K562 (cell line): ENCODE measurements at regions not wholly inside any gene's neighbourhood (a gene's known extent, or its start where the extent isn't known, plus 50 kb on each side); places are given as distances from the start of the nearest gene placed in this dataset.

Source experiments
- ATAC-seq: fragments of 200-7000 bp; cut with Tn5 transposase; 3 replicates; pipeline ENCODE4 v1.9.1; 2020; ENCODE audit warnings: moderate library complexity
- BruUV-seq: library from RNA; stranded (reverse); fragments of 400-500 nt; replicated peaks from 2 replicates; lab custom pipeline; 2021; lab: Mats Ljungman, UMichigan
- CTCF ChIA-PET: fragments of 300-600 bp; formaldehyde crosslinking; extraction: SDS; loops from one replicate; lab custom pipeline; 2021; ENCODE audit warnings: low intra/inter-chr PET ratio; lab: Yijun Ruan, JAX
- POLR2A ChIA-PET: fragments of 300-600, 350-650 bp; sonication (Branson Sonifier 250); formaldehyde crosslinking; extraction: SDS; loops from one replicate; lab custom pipeline; 2021; ENCODE audit warnings: antibody characterized with exemption, inconsistent platforms; lab: Yijun Ruan, JAX
- DNase-seq, 4 experiments: peaks; one replicate each; pipeline versions ENCODE4 v3.0.0 to v3.0.0-alpha.2; 2011 to 2018; ENCODE audit warnings: low spot score in 3 of 4, mixed read lengths in 3 of 4; ENCODE audit errors: extremely low read depth in 1 of 4
- FAIRE-seq: peaks from 2 replicates; lab custom pipeline; 2011; peaks lifted over from hg19 to GRCh38; lab: Jason Lieb, UNC
- H2AFZ ChIP-seq: 2 replicates; pipeline ENCODE4 v1.6.0; 2011; ENCODE audit warnings: low read depth, low read length, control low read depth, inconsistent platforms
- H3K27ac ChIP-seq: fragments of 200-600 bp; 3 replicates; pipeline ENCODE4 v1.8.0; 2011; ENCODE audit warnings: low read depth, mild to moderate bottlenecking, control low read depth, inconsistent platforms, low read length, moderate library complexity, mixed read lengths; ENCODE audit errors: extremely low read depth
- H3K27me3 ChIP-seq, 2 experiments: fragments of 300-600 bp in 1 of 2; 2 replicates in 1 of 2; 3 replicates in 1 of 2; pipeline versions ENCODE4 v1.6.0 to v1.8.0; 2011; ENCODE audit warnings: inconsistent platforms in 2 of 2, low read length in 2 of 2, mild to moderate bottlenecking in 1 of 2, mixed read lengths in 1 of 2, moderate library complexity in 1 of 2; ENCODE audit not compliant: control insufficient read depth in 2 of 2, insufficient read depth in 2 of 2
- H3K36me3 ChIP-seq: fragments of 300-600 bp; 3 replicates; pipeline ENCODE4 v1.8.0; 2011; ENCODE audit warnings: mild to moderate bottlenecking, low read length, inconsistent platforms; ENCODE audit not compliant: control insufficient read depth, insufficient read depth
- H3K4me1 ChIP-seq, 2 experiments: fragments of 200-600 bp in 1 of 2; replicated peaks in 1 of 2; 2 replicates in 1 of 2; 3 replicates in 1 of 2; pipeline versions ENCODE4 v1.5.1 to v1.8.0; 2011; ENCODE audit warnings: inconsistent platforms in 2 of 2, low read length in 2 of 2, mild to moderate bottlenecking in 1 of 2, mixed read lengths in 1 of 2, moderate library complexity in 1 of 2; ENCODE audit not compliant: control insufficient read depth in 2 of 2, insufficient read depth in 2 of 2
- H3K4me2 ChIP-seq: 2 replicates; pipeline ENCODE4 v1.6.1; 2011; ENCODE audit warnings: low read length, control low read depth, inconsistent platforms, mixed read lengths; ENCODE audit not compliant: insufficient read depth
- H3K4me3 ChIP-seq: fragments of 200-600 bp; sonication (generic), shearing (Covaris generic); 2 replicates; pipeline ENCODE4 v1.5.1; 2016; ENCODE audit warnings: control low read depth, inconsistent platforms
- H3K79me2 ChIP-seq: fragments of 200-600 bp; 3 replicates; pipeline ENCODE4 v1.8.0; 2011; ENCODE audit warnings: low read length, inconsistent platforms; ENCODE audit not compliant: control insufficient read depth, insufficient read depth
- H3K9ac ChIP-seq, 2 experiments: 2 replicates each; pipeline versions ENCODE4 v1.6.0 to v1.6.1; 2011; ENCODE audit warnings: low read depth in 2 of 2, low read length in 2 of 2, control low read depth in 1 of 2, inconsistent platforms in 1 of 2, mild to moderate bottlenecking in 1 of 2, mixed read lengths in 1 of 2; ENCODE audit not compliant: insufficient read depth in 1 of 2
- H3K9me1 ChIP-seq: one replicate; pipeline ENCODE4 v1.6.0; 2011; ENCODE audit warnings: inconsistent platforms, mild to moderate bottlenecking, low read length, moderate library complexity; ENCODE audit not compliant: control insufficient read depth, insufficient read depth
- H3K9me3 ChIP-seq: replicated peaks from 2 replicates; pipeline ENCODE4 v1.5.1; 2011; ENCODE audit warnings: low read depth, low read length, inconsistent platforms; ENCODE audit not compliant: control insufficient read depth, insufficient read depth
- H4K20me1 ChIP-seq: replicated peaks from 2 replicates; pipeline ENCODE4 v1.6.1; 2011; ENCODE audit warnings: low read length, inconsistent platforms, mixed read lengths; ENCODE audit not compliant: control insufficient read depth, insufficient read depth
- ARID1B ChIP-seq: fragments of 450-650 bp; IDR thresholded peaks from 2 replicates; pipeline ENCODE4 v1.6.1; 2016; ENCODE audit warnings: antibody characterized with exemption, mild to moderate bottlenecking, inconsistent platforms
- CBX1 ChIP-seq: sonication (generic); IDR thresholded peaks from 2 replicates; pipeline ENCODE4 v1.6.1; 2016; ENCODE audit warnings: antibody characterized with exemption, low read depth, mild to moderate bottlenecking
- CBX2 ChIP-seq: fragments of 200-600 bp; sonication (generic); IDR thresholded peaks from one replicate; pipeline ENCODE4 v1.6.1; 2012; ENCODE audit warnings: mild to moderate bottlenecking, low read length, inconsistent platforms; ENCODE audit not compliant: insufficient read depth, poor library complexity, severe bottlenecking
- IRF1 ChIP-seq: sonication (generic); formaldehyde crosslinking; IDR thresholded peaks from 2 replicates; pipeline ENCODE4 v1.8.0; 2022; ENCODE audit warnings: missing genetic modification reagents, mild to moderate bottlenecking, borderline replicate concordance
- NR1H2 ChIP-seq: sonication (generic); formaldehyde crosslinking; IDR thresholded peaks from 2 replicates; pipeline ENCODE4 v1.4.0; 2020; ENCODE audit warnings: mild to moderate bottlenecking, missing genetic modification reagents
- PHB ChIP-seq: fragments of 250-450 bp; sonication (Bioruptor Pico); IDR thresholded peaks from 2 replicates; pipeline ENCODE4 v1.5.0; 2021
- PHF8 ChIP-seq: fragments of 200-600 bp; sonication (generic); IDR thresholded peaks from 2 replicates; pipeline ENCODE4 v1.6.1; 2012; ENCODE audit warnings: mixed run types, mild to moderate bottlenecking, inconsistent platforms, low read length, moderate library complexity, borderline replicate concordance
- TCF7 ChIP-seq: sonication (generic); IDR thresholded peaks from 2 replicates; pipeline ENCODE4 v1.6.1; 2016; ENCODE audit warnings: antibody characterized with exemption, borderline replicate concordance
- ZBTB12 ChIP-seq: fragments of 250-450 bp; sonication (Bioruptor Pico); IDR thresholded peaks from 2 replicates; pipeline ENCODE4 v1.4.0; 2020
- ZNF140 ChIP-seq: fragments of 250-450 bp; sonication (Bioruptor Pico); IDR thresholded peaks from 2 replicates; pipeline ENCODE4 v1.8.0; 2021; ENCODE audit warnings: moderate library complexity, mild to moderate bottlenecking, inconsistent platforms
- ZNF77 ChIP-seq: fragments of 250-450 bp; sonication (Bioruptor Pico); IDR thresholded peaks from 2 replicates; pipeline ENCODE4 v1.5.0; 2020
- WGBS: fragments of 100-300 bp; shearing (Covaris generic); methylation state at CpG from one replicate; pipeline ENCODE4 v1.1.6; 2016; ENCODE audit warnings: low coverage, mixed read lengths; ENCODE audit not compliant: insufficient coverage; ENCODE audit errors: missing lambda C conversion rate; 5-methylcytosine and 5-hydroxymethylcytosine counted together
- in situ Hi-C: fragments of 300-500 bp; cut with MboI; formaldehyde crosslinking; loops from 4 replicates; pipeline ENCODE4 v1.15.0; 2018; ENCODE audit warnings: inconsistent platforms, mixed read lengths
- intact Hi-C: fragments of 100-400 bp; cut with micrococcal nuclease; formaldehyde crosslinking; loops from 2 replicates; pipeline ENCODE4 v1.14.2; 2022
- TF ChIP-seq, protein P1 (sequence below): fragments of 450-650 bp; IDR thresholded peaks from 2 replicates; pipeline ENCODE4 v1.6.1; 2016; ENCODE audit warnings: low read depth

DNA sequence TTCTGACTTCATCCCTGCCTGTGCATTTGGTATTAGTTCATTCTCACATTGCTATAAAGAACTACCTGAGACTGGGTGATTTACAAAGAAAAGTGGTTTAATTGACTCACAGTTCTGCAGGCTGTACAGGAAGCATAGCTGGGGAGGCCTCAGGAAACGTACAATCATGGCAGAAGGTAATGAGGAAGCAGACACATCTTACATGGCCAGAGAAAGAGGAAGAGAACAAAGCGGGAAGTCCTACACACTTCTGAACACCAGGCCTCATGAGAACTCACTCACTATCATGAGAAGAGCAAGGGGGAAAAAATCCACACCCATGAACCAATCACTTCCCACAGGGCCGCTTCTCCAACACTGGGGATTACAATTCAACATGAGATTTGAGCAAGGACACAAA is 303.9 kb downstream of the CBLN4 start:
- ChIA-PET POLR2A (no interaction called here), CTCF (no interaction called here)
- H3K27me3 ChIP-seq = no peaks in the 10 kb centered on the region
- H3K9me1 ChIP-seq = no peaks in the 10 kb centered on the region
- 0% methylated on average over 3 of the region's 3 CpGs for WGBS
- no peaks in the 10 kb centered on the region for H4K20me1 ChIP-seq
- no peak overlapping the region for H2AFZ ChIP-seq
- no TSS peak for BruUV-seq
- intact Hi-C loops (no loop called here), in situ Hi-C loops (no loop called here)
- H3K9ac ChIP-seq = no peak overlapping the region
- ATAC-seq (no peak), DNase-seq (no peak), FAIRE-seq (no peak)
- H3K4me2 ChIP-seq = no peak overlapping the region
- no peaks in the 10 kb centered on the region for H3K9me3 ChIP-seq
- H3K36me3 ChIP-seq = no peaks in the 10 kb centered on the region
- H3K79me2 ChIP-seq = no peaks in the 10 kb centered on the region
- H3K4me1 ChIP-seq = no peaks in the 10 kb centered on the region
- no peak overlapping the region for H3K4me3 ChIP-seq
- H3K27ac ChIP-seq = no peak overlapping the region
- TF ChIP-seq ZBTB12 = no peak
- no peak for TF ChIP-seq CBX1
- TF ChIP-seq TCF7 = no peak
- TF ChIP-seq ZNF77 (CRISPR knock-in tag) = no peak
- TF ChIP-seq CBX2 = no peak
- TF ChIP-seq PHB = no peak
- no peak for TF ChIP-seq NR1H2 (CRISPR knock-in tag)
- no peak for TF ChIP-seq IRF1 (CRISPR knock-in tag)
- no peak for TF ChIP-seq ARID1B
- no peak for TF ChIP-seq PHF8
- TF ChIP-seq, protein P1, sequence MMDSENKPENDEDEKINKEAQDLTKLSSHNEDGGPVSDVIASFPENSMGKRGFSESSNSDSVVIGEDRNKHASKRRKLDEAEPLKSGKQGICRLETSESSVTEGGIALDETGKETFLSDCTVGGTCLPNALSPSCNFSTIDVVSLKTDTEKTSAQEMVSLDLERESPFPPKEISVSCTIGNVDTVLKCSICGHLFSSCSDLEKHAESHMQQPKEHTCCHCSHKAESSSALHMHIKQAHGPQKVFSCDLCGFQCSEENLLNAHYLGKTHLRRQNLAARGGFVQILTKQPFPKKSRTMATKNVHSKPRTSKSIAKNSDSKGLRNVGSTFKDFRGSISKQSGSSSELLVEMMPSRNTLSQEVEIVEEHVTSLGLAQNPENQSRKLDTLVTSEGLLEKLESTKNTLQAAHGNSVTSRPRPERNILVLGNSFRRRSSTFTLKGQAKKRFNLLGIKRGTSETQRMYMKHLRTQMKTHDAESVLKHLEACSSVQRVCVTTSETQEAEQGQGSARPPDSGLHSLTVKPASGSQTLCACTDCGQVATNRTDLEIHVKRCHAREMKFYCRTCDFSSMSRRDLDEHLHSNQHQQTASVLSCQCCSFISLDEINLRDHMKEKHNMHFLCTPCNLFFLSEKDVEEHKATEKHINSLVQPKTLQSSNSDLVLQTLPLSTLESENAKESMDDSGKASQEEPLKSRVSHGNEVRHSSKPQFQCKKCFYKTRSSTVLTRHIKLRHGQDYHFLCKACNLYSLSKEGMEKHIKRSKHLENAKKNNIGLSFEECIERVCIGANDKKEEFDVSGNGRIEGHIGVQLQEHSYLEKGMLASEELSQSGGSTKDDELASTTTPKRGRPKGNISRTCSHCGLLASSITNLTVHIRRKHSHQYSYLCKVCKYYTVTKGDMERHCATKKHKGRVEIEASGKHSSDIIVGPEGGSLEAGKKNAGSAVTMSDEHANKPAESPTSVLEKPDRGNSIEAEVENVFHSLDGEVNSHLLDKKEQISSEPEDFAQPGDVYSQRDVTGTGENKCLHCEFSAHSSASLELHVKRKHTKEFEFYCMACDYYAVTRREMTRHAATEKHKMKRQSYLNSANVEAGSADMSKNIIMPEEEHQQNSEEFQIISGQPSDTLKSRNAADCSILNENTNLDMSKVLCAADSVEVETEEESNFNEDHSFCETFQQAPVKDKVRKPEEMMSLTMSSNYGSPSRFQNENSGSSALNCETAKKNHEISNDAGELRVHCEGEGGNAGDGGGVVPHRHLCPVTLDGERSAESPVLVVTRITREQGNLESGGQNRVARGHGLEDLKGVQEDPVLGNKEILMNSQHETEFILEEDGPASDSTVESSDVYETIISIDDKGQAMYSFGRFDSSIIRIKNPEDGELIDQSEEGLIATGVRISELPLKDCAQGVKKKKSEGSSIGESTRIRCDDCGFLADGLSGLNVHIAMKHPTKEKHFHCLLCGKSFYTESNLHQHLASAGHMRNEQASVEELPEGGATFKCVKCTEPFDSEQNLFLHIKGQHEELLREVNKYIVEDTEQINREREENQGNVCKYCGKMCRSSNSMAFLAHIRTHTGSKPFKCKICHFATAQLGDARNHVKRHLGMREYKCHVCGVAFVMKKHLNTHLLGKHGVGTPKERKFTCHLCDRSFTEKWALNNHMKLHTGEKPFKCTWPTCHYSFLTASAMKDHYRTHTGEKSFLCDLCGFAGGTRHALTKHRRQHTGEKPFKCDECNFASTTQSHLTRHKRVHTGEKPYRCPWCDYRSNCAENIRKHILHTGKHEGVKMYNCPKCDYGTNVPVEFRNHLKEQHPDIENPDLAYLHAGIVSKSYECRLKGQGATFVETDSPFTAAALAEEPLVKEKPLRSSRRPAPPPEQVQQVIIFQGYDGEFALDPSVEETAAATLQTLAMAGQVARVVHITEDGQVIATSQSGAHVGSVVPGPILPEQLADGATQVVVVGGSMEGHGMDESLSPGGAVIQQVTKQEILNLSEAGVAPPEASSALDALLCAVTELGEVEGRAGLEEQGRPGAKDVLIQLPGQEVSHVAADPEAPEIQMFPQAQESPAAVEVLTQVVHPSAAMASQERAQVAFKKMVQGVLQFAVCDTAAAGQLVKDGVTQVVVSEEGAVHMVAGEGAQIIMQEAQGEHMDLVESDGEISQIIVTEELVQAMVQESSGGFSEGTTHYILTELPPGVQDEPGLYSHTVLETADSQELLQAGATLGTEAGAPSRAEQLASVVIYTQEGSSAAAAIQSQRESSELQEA = no peak
- TF ChIP-seq ZNF140 (CRISPR knock-in tag) = no peak
